Right lobe of liver (tissue), 4 donors: ENCODE measurements at regions not wholly inside any gene's neighbourhood (a gene's known extent, or its start where the extent isn't known, plus 50 kb on each side); places are given as distances from the start of the nearest gene placed in this dataset.

Source experiments
- CTCF ChIP-seq, 4 donors: fragments of 200-600 bp in 3 of 4; fragments of 450-650 bp in 1 of 4; IDR thresholded peaks; one replicate each; pipeline versions ENCODE4 v1.5.1 to v1.8.0; 2016 to 2022; ENCODE audit warnings: antibody characterized with exemption in 4 of 4, mild to moderate bottlenecking in 2 of 4
- POLR2A ChIP-seq: fragments of 450-650 bp; IDR thresholded peaks from one replicate; pipeline ENCODE4 v1.6.1; 2017; ENCODE audit warnings: antibody characterized with exemption, mild to moderate bottlenecking
- donor health status: DM: no; HTN: no; CAD: no.
- donor health status: DM: no; HTN: no; CAD: no.
- donor health status: DM: no; HTN: yes; CAD: no.

DNA sequence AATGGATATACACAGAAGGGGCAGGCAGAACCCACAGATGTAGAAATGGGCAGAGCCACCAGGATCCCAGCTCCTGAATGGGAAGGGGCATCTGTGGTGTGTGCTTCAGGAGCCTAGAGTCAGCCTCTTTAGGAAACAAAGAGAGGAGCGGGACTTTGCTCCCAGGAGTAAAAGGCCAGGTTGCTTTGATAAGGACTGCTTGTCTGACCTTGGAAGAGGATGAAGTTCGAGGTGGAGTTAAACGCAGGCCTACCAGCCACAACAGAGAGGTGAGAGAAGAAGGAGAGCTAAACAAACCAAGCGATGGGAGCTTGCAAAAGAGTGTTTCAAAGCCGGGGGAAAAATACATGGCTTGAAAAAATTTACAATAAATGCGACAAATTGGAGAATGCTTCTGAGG, 49.9 kb upstream of the TMPRSS2 start:
- no peak for TF ChIP-seq CTCF (IDR thresholded peaks at IDR 0.05)
- TF ChIP-seq POLR2A: no peak
